ENCODE measurements at regions not wholly inside any gene's neighbourhood (a gene's known extent, or its start where the extent isn't known, plus 50 kb on each side); places are given as distances from the start of the nearest gene placed in this dataset.

GRCh38 chr5:2802693-2803365 is 51.4 kb upstream of the IRX2 start:
- H3K36me3 ChIP-seq (ENCODE audit: low read depth, low read length): no peaks in the 10 kb centered on the region
- CTCF ChIA-PET: no interaction called here
- H4K20me1 ChIP-seq (ENCODE audit: low read length): no peaks in the 10 kb centered on the region
- POLR2A ChIA-PET (ENCODE audit: unreplicated experiment): no interaction called here
- H3K27ac ChIP-seq (ENCODE audit: low read length): no peak overlapping the region
- no peaks in the 10 kb centered on the region for H3K9me2 ChIP-seq (replicated peaks; ENCODE audit: low read length)
- no peak overlapping the region for H3K9ac ChIP-seq (ENCODE audit: low read length)
- DNase-seq (no peak), ATAC-seq (no peak)
- no peak overlapping the region for H3K4me2 ChIP-seq (ENCODE audit: low read length)
- H3K9me3 ChIP-seq (ENCODE audit: low read length): no peaks in the 10 kb centered on the region
- peaks cover 31% of the 10 kb centered on the region for H3K27me3 ChIP-seq (ENCODE audit: low read length)
- H3F3A ChIP-seq (ENCODE audit: low read length, unreplicated experiment): no peaks in the 10 kb centered on the region
- H3K79me2 ChIP-seq (ENCODE audit: low read length): no peaks in the 10 kb centered on the region
- no TSS peak for BruUV-seq (replicated peaks)
- TF ChIP-seq EZH2phosphoT487 (IDR thresholded peaks at IDR 0.05; ENCODE audit: borderline replicate concordance, low read length) (no peak), EZH2 (IDR thresholded peaks at IDR 0.05; ENCODE audit: low read length, unreplicated experiment) (no peak)
- TF ChIP-seq, protein P1, sequence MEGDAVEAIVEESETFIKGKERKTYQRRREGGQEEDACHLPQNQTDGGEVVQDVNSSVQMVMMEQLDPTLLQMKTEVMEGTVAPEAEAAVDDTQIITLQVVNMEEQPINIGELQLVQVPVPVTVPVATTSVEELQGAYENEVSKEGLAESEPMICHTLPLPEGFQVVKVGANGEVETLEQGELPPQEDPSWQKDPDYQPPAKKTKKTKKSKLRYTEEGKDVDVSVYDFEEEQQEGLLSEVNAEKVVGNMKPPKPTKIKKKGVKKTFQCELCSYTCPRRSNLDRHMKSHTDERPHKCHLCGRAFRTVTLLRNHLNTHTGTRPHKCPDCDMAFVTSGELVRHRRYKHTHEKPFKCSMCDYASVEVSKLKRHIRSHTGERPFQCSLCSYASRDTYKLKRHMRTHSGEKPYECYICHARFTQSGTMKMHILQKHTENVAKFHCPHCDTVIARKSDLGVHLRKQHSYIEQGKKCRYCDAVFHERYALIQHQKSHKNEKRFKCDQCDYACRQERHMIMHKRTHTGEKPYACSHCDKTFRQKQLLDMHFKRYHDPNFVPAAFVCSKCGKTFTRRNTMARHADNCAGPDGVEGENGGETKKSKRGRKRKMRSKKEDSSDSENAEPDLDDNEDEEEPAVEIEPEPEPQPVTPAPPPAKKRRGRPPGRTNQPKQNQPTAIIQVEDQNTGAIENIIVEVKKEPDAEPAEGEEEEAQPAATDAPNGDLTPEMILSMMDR (conservative IDR thresholded peaks at IDR 0.05; ENCODE audit: low read depth, low read length): no peak
- H3K4me1 ChIP-seq (ENCODE audit: insufficient read depth, low read length): no peaks in the 10 kb centered on the region
- no peak overlapping the region for H2AFZ ChIP-seq (ENCODE audit: low read length)
- intact Hi-C loops (cut with micrococcal nuclease): no loop called here
- H3K4me3 ChIP-seq (ENCODE audit: low read length): no peak overlapping the region

- no peak overlapping the region for H3K27ac ChIP-seq (ENCODE audit: low read length)
- H3K36me3 ChIP-seq (ENCODE audit: low read depth, low read length): no peaks in the 10 kb centered on the region
- no peaks in the 10 kb centered on the region for H3K79me2 ChIP-seq (ENCODE audit: low read length)
- no peaks in the 10 kb centered on the region for H3K4me1 ChIP-seq (ENCODE audit: insufficient read depth, low read length)
- no peak for ATAC-seq
- H3K4me2 ChIP-seq (ENCODE audit: low read length): no peak overlapping the region
- H3K9me2 ChIP-seq (replicated peaks; ENCODE audit: low read length): no peaks in the 10 kb centered on the region
- ChIA-PET CTCF (no interaction called here), POLR2A (ENCODE audit: unreplicated experiment) (no interaction called here)
- no peaks in the 10 kb centered on the region for H4K20me1 ChIP-seq (ENCODE audit: low read length)
- H3K9ac ChIP-seq (ENCODE audit: low read length): no peak overlapping the region
- H3K4me3 ChIP-seq (ENCODE audit: low read length): no peak overlapping the region
- TF ChIP-seq, protein P1 (conservative IDR thresholded peaks at IDR 0.05; ENCODE audit: low read depth, low read length): no peak
- TF ChIP-seq EZH2phosphoT487 (IDR thresholded peaks at IDR 0.05; ENCODE audit: borderline replicate concordance, low read length): no peak
- TF ChIP-seq EZH2 (IDR thresholded peaks at IDR 0.05; ENCODE audit: low read length, unreplicated experiment): no peak
- H3K27me3 ChIP-seq (ENCODE audit: low read length): peaks cover 31% of the 10 kb centered on the region
- intact Hi-C loops (cut with micrococcal nuclease): no loop called here
- H2AFZ ChIP-seq (ENCODE audit: low read length): no peak overlapping the region
- H3K9me3 ChIP-seq (ENCODE audit: low read length): no peaks in the 10 kb centered on the region
- no peak for DNase-seq
- no peaks in the 10 kb centered on the region for H3F3A ChIP-seq (ENCODE audit: low read length, unreplicated experiment)
- BruUV-seq (replicated peaks): no TSS peak
These were observed 50.4 kb upstream of the IRX2 start for GRCh38 chr5:2801577-2802525.
